HG02852 (cell line): ENCODE measurements at regions not wholly inside any gene's neighbourhood (a gene's known extent, or its start where the extent isn't known, plus 50 kb on each side); places are given as distances from the start of the nearest gene placed in this dataset.
A peak's percentile ranks its signal among the peaks of the same experiment; 100 is the strongest.
"Not testable (repeated sequence)": the region's sequence is repeated elsewhere in the genome, so short reads cannot be mapped to it uniquely, and the experiment has no call there.

ENCODE experiments used
- ATAC-seq: cut with Tn5 transposase; IDR thresholded peaks from one replicate; pipeline ENCODE4 v1.9.1; 2021; ENCODE audit warnings: mild to moderate bottlenecking, moderate library complexity; ENCODE audit not compliant: unreplicated experiment

DNA sequence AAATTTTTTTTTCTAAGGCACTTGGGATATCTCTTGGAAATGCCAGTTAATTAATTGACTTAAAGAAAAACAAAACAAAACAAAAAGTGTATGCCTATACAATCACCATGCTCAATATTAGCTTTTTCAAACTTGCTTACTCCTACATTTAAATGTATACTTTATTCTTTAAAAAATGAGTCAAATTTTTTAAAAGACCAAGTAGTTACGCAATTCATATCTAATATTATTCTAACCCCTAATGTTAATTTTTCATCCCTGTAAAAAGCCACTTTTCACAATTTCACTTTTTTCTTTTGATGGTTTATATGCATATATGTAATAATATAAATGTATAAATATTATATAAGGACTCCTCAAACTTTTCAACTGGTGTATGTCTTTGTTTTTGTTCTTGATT lies 211.2 kb downstream of the PRDM9 start:
- no peak for ATAC-seq

DNA sequence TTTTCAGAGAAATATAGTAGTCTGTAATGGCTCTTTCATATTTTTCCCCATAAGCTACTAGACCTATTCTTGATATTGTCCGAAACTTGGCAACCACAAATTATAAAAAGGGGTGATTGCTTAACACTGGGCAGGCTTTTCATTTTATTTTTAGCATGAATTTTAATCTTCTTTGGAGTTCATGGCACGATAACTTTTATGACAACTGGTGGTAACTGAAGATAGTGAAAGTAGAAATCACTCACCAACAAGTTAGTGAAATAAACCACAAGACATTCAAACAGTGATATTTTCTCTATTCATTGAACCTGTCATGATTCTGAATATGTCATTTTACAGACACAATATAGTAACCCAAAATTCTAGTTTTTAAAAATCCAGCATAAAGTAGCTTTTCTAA lies 213.9 kb downstream of the PRDM9 start:
- peak; percentile 24 for ATAC-seq

DNA sequence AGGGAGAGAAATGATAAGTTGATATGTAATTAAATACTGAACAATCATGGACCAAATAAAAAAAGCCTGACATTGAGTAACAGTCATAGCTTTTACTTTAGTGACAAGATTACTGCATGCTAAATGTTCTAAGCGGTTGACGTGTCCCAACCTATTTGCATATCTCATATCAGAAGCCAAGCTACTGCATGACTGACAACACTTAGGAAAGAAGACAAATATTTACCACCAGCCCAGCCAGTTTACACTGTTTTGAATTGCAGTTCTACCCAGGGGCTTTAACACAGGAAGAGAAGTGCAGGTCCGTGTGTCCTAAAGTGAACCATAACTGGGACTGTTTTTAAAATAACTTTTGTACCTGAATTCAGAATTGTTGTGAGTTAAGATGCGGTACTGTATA lies 219.9 kb downstream of the PRDM9 start:
- ATAC-seq = no peak

DNA sequence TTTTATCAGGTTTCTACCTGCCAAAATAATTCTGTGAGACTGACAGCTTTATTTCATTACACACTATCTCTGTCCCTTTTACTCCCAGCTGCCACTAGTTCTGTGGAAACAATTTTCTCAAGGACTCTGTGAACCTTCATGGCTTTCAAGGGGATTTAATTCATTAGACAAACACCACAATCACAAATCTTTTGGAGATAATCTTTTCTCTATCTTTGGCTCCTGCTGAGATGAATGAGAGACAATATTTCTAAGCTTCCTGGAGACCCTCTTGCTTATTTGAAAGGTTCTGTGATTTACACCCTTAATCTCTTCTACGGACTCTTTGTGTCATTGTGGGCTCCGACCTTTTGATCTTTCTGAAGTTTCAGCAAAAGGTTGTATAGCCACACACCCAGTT lies 222.6 kb downstream of the PRDM9 start:
- ATAC-seq = no peak

DNA sequence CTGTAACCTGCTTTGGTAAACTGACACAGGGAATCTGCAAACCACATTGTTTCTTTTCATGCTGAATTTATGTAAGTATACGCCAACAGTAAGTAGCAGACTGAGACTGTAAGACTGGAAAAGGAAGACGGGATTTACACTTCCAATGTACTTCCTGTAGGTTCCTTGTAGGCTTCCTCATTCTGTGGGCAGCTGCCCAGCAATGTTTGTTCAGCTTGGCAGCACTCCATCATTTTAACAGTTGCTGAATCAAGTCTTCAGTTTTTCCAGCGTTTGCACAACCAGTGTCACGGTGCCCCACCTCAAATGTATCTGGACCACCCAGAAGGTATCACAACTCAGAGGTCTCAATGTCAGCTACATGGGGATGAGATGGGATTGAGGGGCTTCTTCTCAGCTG lies 232.6 kb downstream of the PRDM9 start:
- ATAC-seq = no peak

DNA sequence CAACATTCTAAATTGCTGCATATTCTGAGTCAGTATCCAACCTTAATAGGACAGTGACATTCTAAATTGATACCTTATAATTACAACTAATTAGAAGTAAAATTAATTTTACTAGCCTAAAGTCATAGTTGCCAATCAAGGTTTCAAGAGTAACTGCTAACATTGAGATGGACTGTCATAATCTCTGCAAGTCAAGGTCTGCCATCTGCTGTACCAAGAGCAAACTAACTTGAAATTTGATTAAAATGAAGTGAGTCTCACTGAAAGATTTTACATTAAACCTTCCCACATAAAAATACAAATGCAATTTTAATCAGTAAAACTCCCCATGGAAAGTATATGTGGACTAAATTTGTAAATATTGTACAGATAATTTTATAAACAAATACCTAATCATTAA lies 235.3 kb downstream of the PRDM9 start:
- ATAC-seq = no peak

DNA sequence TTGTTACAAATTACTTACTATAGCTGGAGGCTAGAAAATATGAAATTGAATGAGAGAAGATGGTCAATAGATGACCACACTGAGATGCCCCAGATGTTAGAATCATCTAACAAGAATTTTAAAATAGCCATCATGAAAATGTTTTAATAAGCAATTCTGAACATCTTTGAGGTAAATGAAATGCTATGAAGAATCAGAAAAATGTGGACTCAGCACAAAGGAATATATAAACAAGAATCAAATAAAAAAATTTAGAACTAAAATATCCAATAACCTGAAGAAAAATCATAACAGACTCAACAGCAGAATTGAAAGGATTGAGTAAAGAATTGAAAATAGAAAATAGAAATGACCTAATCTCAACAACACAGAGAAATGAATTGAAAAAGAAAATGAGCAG lies 248.5 kb downstream of the PRDM9 start:
- no peak for ATAC-seq

DNA sequence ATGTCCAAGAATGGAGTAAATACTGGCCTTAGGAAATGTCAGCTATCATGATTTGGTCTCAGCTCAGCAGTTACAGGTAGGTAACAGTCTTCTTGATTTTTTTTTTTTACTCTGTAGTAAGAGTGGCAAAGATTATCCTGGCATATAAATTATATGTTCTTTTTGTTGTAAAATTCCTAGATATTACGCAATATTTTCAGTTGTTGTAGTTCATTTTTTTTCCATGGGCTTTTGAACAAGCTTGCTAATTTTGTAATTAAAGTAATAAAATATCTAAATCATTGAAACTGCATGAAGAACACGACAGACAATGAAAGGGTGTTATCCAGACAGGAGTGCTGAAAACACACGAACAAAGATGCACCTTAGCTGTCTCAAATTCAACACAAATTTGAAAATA lies 249.4 kb downstream of the PRDM9 start:
- no peak for ATAC-seq

DNA sequence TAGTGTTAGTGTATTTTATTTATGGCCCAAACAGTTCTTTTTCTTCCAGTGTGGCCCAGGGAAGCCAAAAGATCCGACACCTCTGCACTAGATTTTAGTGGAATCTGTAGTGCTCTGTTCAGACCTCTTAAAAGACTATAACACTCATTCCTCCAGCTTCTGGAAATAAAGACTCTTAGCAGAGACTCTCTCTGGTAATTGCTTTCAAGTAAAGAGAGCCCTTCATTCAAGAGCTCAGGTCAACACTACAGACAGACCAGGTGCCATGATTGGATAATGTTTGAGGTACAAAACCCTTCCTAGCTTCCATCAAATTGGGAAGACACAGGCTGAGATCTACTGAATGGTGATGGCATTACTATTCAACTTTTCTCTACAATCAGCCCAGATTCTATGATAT lies 255.8 kb downstream of the PRDM9 start:
- ATAC-seq = no peak

DNA sequence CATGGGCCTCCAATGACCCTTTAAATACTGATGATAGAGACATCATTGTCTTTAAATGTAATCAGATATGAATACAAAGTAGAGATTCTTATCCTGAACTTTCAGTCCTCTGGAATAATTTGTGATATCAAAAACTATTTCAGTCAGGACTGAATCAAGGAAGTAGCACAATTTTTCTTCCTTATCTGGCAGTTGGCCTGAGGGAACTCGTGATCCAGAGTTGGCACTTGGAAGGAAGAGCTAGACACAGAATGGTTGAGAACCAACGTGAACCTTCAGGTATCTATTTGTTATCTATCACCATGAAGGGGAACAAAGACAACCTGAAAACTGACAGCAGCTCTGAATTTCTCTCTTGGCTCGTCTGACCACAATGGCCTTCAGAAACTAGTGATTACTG lies 269.3 kb downstream of the PRDM9 start:
- ATAC-seq = no peak

DNA sequence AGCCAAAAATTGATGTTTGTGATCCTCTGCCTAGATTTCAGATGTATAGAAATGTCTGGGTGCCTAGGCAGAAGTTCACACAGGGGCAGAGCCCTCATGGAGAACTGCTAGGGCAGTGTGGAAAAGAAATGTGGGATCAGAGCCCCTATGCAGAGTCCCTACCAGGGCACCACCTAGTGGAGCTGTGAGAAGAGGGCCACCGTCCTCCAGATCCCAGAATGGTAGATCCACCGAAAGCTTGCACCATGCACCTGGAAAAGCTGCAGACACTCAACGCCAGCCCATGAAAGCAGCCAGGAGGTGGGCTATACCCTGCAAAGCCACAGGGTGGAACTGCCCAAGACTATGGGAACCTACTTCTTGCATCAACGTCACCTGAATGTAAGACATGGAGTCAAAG lies 292.9 kb downstream of the PRDM9 start:
- not testable (repeated sequence) for ATAC-seq

DNA sequence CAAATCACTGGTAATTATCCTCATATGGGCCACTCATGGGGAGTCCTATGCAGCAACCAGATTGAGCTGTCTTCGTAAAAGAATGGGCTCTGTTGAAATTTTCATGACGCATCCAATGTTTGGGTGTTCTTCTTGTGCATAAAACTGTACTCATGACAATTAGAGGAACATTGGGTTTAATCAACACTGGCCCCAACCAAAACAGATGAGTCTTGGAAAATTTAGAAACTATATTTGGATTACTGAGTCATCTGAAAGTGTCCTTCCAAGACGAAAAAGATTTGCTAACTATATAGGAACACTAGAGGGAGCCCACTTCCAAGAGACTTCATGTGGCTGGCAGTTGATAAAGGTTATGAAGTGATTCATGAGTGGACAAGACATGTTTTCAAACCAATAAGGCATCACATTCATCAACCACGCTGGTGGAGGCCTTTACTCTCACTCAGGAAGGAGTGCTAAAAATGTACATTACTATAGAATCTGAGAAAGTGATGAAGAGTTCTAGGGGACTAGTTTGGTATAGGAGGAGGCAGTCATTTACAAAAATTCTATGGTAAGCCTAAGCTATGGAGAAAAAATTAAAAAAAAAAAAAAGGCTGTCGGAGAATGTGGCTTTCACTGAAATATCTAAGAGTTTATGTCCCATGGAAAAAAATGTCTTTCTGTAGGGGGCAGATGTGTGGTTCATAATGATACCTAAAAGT lies 313.5 kb downstream of the PRDM9 start:
- ATAC-seq = no peak

DNA sequence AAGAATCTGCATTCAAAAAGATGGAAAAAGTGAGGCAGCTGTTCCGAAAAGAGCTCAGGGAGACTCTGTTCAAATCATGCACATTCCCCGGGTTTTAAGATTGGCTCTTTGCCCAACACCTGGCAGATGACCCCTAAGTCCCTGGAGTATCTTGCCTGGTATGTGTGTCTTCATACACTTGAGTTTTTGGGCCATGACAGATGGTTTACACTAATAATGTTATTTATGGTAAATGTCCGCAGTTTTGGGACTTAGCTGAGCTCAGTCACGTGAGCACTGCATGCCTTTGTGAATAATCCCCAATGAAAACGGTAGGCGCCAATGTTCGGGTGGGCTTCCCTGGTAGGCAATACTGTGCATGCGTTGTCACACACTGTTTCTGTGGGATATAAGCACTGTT lies 316.1 kb downstream of the PRDM9 start:
- ATAC-seq = no peak

DNA sequence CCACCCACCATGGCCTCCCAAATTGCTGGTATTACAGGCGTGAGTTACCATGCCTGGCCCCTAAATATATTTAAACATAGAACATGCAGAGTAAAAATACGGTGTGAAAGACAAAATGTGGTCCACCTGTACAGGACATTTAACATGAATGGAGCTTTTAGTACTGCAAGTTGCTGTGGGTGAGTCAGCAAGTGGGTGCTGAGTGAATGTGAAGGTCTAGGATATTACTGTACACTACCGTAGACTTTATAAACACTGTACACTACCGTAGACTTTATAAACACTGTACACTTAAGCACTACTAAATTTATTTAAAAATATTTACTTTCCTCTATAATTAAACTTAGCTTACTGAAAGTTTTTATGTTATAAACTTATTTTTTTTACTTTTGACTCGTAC lies 317.8 kb downstream of the PRDM9 start:
- ATAC-seq = no peak

DNA sequence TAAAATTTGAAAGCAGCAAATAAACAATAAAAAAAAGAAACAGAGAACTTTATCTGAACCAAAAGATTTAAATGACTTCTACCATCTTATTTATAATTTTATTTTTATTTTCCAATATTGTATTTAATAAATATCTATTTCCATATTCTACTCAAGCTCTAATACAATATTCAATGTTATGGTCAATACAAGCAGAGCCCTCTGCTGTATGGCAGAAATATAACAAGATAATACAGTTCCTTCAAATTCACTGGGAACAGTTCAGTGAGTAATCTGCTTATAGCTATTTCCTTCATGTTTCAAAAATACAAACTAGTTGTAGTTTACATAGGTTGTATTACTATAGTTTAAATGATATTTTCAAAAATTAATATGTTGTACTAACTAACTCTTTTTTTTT lies 332.7 kb downstream of the PRDM9 start:
- ATAC-seq = no peak

DNA sequence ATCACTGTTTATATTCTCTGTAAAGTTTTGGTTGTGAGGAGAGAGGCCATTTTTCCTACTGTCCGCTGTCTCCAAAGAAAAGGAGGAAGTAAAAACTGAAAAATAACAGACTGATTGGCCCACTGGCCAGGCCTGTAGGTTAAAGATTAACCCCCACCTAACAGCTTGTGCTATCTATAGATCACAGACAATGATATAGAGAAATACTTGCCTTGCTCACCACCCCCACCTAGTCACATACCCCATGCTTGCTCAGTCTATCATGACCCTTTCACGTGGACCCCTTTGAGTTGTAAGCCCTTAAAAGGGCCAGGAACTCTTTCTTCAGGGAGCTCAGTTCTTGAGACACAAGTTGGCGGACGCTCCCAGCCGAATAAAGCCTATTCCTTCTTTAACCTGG lies 357.4 kb downstream of the PRDM9 start:
- no peak for ATAC-seq

DNA sequence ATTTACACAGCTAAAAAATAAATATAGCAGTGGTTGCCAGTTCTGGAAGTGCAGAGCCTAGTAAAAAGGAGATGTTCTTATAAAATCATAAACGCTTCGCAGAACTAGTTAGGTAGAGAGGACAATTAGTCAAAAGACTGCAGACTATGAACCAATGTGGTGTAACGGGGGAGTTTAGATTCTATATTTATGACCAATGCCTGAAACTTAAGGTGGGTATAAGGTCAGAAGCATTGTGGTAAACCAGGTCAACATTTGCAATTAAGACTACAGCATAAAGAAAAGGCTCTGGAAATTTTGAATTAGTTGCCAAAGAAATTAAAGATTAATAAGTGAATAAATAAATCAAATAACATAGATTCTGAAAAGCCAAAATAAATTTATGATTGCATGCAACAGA lies 370.4 kb downstream of the PRDM9 start:
- ATAC-seq = no peak

DNA sequence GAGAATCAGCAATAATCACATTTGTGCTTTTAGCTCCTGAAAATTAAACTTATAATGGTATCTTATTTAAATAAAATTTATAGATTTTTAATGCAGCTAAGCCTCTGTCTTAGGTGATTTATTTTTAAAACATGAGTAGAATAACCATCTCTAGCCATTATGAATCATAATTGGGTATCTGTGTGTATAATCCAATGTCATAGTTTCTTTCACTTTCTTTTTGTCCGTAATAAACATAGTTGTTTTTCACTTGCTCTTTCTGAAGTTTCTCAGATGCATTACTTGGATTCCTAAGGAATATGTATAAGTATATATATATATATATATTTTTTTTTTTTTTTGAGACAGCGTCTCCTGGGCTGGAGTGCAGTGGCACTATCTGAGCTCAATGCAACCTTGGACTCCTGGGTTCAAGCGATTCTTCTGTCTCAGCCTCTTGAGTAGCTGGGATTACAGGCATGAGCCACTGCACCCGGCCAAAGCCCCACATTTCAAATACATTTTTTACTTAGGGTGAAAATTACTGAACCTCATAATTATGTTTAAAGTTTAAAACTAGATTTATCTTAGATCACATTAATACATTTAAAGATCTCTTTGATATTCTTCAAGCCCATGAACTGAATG lies 377.1 kb downstream of the PRDM9 start:
- ATAC-seq = no peak

DNA sequence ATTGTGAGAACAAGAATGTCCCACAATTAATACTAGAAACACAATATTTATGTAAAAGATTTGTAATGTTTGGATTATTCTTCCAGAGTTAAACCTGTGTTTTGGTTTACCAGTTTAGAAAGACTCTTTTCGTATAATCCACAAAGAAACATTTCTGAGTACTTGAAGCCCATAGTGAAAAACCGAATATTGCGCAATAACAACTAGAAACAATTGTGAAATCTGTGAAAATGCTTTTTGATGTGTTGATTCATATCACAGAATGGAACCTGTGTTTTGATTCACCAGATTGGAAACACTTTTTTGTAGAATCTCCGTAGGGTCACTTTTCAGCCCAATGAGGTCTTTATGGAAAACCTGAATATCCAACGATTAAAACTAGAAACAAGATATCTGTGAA lies 386.2 kb downstream of the PRDM9 start:
- no peak for ATAC-seq

DNA sequence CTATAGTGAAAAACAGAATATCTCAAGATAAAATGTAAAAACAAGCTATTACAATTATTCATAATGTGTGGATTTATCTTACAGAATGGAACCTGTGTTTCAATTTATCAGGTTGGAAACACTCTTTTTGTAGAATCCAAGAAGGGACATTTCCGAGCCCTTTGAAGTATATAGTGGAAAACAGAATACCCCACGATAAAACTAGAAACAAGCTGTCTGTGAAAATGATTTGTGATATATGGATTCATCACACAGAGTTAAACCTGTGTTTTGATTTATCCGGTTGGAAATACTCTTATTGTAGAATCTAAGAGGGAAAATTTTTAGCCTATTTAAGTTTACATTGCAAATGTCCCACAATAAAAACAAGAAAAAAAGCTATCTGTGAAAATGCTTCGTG lies 388.2 kb downstream of the PRDM9 start:
- no peak for ATAC-seq

DNA sequence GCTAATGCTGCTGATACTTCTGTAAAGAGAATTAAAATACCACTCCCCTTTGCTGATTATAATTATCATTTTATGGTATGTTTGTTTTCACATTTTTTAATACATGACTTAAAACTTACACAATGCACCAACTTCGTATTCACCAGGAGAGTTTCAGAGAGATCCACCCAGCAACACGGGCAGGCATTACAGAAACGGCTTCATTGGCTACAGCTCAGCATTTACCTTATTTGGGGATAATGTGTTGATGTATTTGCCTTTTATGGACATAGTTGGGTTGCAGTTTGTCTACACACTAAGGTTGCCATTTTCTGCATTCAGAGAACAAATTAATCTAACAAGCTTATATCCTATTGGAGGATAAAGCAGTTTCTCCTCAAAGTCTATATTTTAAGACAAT lies 423.6 kb downstream of the PRDM9 start:
- ATAC-seq = no peak

DNA sequence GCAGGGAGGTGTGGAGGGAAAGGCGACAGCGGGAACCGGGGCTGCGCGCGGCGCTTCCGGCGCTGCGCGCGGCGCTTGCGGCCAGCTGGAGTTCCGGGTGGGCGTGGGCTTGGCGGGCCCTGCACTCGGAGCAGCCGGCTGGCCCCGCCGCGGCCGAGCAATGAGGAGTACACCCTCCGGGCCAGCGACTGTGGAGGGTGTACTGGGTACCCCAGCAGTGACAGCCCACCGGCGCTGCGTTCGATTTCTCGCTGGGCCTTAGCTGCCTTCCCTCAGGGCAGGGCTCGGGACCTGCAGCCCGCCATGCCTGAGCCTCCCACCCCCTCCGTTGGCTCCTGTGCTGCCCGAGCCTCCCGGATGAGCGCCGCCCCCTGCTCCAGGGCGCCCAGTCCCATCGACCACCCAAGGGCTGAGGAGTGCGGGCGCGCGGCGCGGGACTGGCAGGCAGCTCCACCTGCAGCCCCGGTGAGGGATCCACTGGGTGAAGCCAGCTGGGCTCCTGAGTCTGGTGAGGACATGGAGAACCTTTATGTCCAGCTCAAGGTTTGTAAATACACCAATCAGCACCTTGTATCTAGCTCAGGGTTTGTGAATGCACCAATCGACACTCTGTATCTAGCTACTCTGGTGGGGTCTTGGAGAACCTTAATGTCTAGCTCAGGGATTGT lies 444.0 kb downstream of the PRDM9 start:
- ATAC-seq = not testable (repeated sequence)
